Pancreas (tissue), 10 donors: ENCODE measurements at regions not wholly inside any gene's neighbourhood (a gene's known extent, or its start where the extent isn't known, plus 50 kb on each side); places are given as distances from the start of the nearest gene placed in this dataset.
"Not testable (repeated sequence)": the region's sequence is repeated elsewhere in the genome, so short reads cannot be mapped to it uniquely, and the experiment has no call there.

Source experiments
- ATAC-seq, 4 donors: fragments of 200-7000 bp; cut with Tn5 transposase; one replicate each; pipeline versions ENCODE4 v1.8.0 to v1.9.1; 2020; ENCODE audit warnings: mild to moderate bottlenecking in 4 of 4, moderate library complexity in 4 of 4
- DNase-seq, 6 donors: peaks; one replicate each; pipeline ENCODE4 v3.0.0-alpha.2; 2020
- FAIRE-seq: peaks from 2 replicates; lab custom pipeline; 2012; peaks lifted over from hg19 to GRCh38; lab: Jason Lieb, UNC
- H3K27ac ChIP-seq, 4 donors: fragments of 200-600 bp; sonication (generic); 1 replicate in 3 of 4; 2 replicates in 1 of 4; pipeline versions ENCODE4 v1.5.0 to v1.8.0; 2020
- H3K27me3 ChIP-seq, 4 donors: fragments of 200-600 bp; one replicate each; pipeline ENCODE4 v1.8.0; 2021
- H3K36me3 ChIP-seq, 3 donors: fragments of 200-600 bp; sonication (generic) in 1 of 3; one replicate each; pipeline versions ENCODE4 v1.5.0 to v1.8.0; 2020 to 2021
- H3K4me1 ChIP-seq, 3 donors: fragments of 200-600 bp; one replicate each; pipeline ENCODE4 v1.8.0; 2021
- H3K4me3 ChIP-seq, 4 donors: fragments of 200-600 bp; sonication (generic) in 2 of 4; one replicate each; pipeline versions ENCODE4 v1.5.0 to v1.8.0; 2020 to 2021
- H3K9me3 ChIP-seq, 4 donors: fragments of 200-600 bp; one replicate each; pipeline ENCODE4 v1.8.0; 2021
- WGBS, 2 donors: extraction: QIAGEN DNeasy Blood & Tissue Kit; methylation state at CpG; one replicate each; pipeline ENCODE4 v1.1.7; 2013; 5-methylcytosine and 5-hydroxymethylcytosine counted together
- intact Hi-C, 3 donors: fragments of 100-400 bp; cut with DNase I; formaldehyde crosslinking; loops; one replicate each; pipeline versions ENCODE4 v1.11.1 to v1.14.2; 2022
- TF ChIP-seq, protein P1 (sequence below), 4 donors: fragments of 200-600 bp; sonication (generic) in 3 of 4; IDR thresholded peaks; one replicate each; pipeline versions ENCODE4 v1.5.0 to v1.8.0; 2021; ENCODE audit warnings: antibody characterized with exemption in 4 of 4
- donor health status: healthy with polysubstance abuse.
- donor health status: DM: no; HTN: no; CAD: no; lungs with moderate emphysema.
- donor health status: DM: no; HTN: no; CAD: no.
- donor health status: control.
- donor health status: control.
- donor health status: Bipolar disorder and iron deficiency.
- donor health status: DM: yes; HTN: yes; CAD: no.
- donor health status: DM: no; HTN: no; CAD: no.
- donor health status: DM: no; HTN: no; CAD: no.
- donor health status: DM: yes; HTN: yes; CAD: no.

DNA sequence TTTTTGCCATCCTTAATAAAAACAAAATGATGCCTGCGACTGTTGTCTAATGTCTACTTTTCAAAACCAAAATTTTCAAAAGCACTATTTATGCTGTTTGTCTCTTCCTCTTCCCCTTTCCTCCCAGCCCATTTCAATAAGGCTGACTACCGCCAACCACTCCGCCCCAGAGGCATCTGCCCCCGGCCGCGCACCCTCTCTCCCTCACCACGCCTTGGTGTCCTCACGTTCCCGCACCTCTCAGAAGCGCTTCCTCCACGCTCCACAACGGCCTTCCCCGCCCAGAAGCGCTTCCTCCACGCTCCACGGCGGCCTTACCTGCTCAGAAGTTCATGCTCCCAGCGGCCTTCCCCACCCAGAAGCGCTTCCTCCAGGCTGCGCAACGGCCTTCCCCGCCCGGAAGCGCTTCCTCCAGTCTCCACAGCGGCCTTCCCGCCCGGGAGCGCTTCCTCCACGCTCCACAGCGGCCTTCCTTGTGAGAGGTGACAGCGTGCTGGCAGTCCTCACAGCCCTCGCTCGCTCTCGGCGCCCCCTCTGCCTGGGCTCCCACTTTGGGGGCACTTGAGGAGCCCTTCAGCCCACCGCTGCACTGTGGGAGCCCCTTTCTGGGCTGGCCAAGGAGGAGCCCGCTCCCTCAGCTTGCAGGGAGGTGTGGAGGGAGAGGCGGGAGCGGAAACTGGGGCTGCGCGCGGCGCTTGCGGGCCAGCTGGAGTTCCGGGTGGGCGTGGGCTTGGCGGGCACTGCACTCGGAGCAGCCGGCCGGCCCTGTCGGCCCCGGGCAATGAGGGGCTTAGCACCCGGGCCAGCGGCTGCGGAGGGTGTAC lies 490.4 kb upstream of the ZFP42 start:
- Histone ChIP-seq H3K27ac (no peak overlapping the region), H3K9me3 (no peaks in the 10 kb centered on the region), H3K4me3 (no peak overlapping the region), H3K4me1 (no peaks in the 10 kb centered on the region), H3K27me3 (no peaks in the 10 kb centered on the region), H3K36me3 (no peaks in the 10 kb centered on the region)
- no peak for ATAC-seq
- FAIRE-seq, result no peak
- peak in 1 of 6 donors; percentile 13 for DNase-seq
- WGBS, 2 donors, result 85% methylated on average over 51 to 55 of the region's 55 CpGs
- TF ChIP-seq, protein P1, sequence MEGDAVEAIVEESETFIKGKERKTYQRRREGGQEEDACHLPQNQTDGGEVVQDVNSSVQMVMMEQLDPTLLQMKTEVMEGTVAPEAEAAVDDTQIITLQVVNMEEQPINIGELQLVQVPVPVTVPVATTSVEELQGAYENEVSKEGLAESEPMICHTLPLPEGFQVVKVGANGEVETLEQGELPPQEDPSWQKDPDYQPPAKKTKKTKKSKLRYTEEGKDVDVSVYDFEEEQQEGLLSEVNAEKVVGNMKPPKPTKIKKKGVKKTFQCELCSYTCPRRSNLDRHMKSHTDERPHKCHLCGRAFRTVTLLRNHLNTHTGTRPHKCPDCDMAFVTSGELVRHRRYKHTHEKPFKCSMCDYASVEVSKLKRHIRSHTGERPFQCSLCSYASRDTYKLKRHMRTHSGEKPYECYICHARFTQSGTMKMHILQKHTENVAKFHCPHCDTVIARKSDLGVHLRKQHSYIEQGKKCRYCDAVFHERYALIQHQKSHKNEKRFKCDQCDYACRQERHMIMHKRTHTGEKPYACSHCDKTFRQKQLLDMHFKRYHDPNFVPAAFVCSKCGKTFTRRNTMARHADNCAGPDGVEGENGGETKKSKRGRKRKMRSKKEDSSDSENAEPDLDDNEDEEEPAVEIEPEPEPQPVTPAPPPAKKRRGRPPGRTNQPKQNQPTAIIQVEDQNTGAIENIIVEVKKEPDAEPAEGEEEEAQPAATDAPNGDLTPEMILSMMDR (IDR thresholded peaks at IDR 0.05), result no peak
- intact Hi-C loops, result no loop called here

DNA sequence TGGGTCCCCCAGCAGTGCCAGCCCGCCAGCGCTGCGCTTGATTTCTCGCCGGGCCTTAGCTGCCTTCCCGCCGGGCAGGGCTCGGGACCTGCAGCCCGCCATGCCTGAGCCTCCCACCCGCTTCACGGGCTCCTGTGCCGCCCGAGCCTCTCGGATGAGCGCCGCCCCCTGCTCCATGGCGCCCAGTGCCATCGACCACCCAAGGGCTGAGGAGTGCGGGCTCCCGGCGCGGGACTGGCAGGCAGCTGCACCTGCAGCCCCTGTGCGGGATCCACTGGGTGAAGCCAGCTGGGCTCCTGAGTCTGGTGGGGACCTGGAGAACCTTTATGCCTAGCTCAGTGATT lies 489.8 kb upstream of the ZFP42 start:
- H3K36me3 ChIP-seq, FAIRE-seq, H3K27ac ChIP-seq, ATAC-seq, H3K27me3 ChIP-seq, H3K4me1 ChIP-seq, H3K4me3 ChIP-seq, H3K9me3 ChIP-seq, intact Hi-C loops, DNase-seq: not testable (repeated sequence)
- WGBS, 2 donors, result 86 to 90% methylated on average over 15 to 23 of the region's 23 CpGs

DNA sequence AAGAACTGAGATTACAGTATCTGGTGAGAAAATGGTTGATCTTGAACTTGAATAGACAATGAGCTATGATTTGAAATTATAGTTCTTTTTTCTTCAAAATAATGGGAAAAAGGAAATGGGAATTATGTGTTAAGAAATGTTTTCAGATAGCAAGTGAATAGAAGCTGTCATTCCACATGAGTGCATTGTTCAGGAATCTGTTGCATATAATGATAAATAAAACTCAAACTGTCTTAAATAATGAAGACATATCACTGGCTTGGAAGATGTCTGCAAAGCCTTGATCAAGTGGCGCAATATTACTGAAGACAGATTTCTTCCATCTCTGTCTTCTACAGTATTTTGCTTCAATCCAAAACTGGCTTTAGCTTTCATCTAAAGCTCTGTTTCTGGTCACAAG lies 479.3 kb upstream of the ZFP42 start:
- WGBS, 2 donors, result 94 to 97% methylated on average over 1 of the region's 1 CpG
- FAIRE-seq (no peak), ATAC-seq (no peak), DNase-seq (no peak)
- no peak overlapping the region for H3K4me3 ChIP-seq
- TF ChIP-seq, protein P1 (IDR thresholded peaks at IDR 0.05), result no peak
- H3K9me3 ChIP-seq, result no peaks in the 10 kb centered on the region
- no peaks in the 10 kb centered on the region for H3K27me3 ChIP-seq
- intact Hi-C loops, result no loop called here
- H3K27ac ChIP-seq, result no peak overlapping the region
- no peaks in the 10 kb centered on the region for H3K36me3 ChIP-seq
- no peaks in the 10 kb centered on the region for H3K4me1 ChIP-seq

DNA sequence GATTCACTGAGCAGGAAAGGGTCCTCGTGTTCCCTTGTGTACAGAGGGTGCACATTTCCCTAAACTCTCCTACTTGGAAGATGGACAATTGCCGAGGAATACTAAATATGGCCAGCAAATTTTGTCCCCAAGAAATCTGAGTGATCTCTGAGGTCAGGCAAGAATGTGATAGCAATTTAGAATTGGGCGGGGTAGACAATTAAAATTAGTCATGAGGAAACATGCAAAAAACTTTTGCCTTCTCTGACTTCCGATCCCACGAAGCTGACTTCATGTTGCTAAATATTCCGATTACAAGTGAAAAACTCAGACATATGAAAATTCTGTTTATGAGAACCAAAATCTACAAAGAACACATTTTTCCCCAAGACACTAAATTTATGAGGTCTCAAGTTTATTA lies 453.9 kb upstream of the ZFP42 start:
- H3K36me3 ChIP-seq, result no peaks in the 10 kb centered on the region
- WGBS, 2 donors, result 77 to 86% methylated on average over 6 of the region's 6 CpGs
- H3K4me3 ChIP-seq, result no peak overlapping the region
- no peaks in the 10 kb centered on the region for H3K4me1 ChIP-seq
- FAIRE-seq (no peak), ATAC-seq (no peak), DNase-seq (no peak)
- intact Hi-C loops, result no loop called here
- H3K9me3 ChIP-seq, result no peaks in the 10 kb centered on the region
- H3K27me3 ChIP-seq, result no peaks in the 10 kb centered on the region
- H3K27ac ChIP-seq, result no peak overlapping the region
- TF ChIP-seq, protein P1 (IDR thresholded peaks at IDR 0.05), result no peak

DNA sequence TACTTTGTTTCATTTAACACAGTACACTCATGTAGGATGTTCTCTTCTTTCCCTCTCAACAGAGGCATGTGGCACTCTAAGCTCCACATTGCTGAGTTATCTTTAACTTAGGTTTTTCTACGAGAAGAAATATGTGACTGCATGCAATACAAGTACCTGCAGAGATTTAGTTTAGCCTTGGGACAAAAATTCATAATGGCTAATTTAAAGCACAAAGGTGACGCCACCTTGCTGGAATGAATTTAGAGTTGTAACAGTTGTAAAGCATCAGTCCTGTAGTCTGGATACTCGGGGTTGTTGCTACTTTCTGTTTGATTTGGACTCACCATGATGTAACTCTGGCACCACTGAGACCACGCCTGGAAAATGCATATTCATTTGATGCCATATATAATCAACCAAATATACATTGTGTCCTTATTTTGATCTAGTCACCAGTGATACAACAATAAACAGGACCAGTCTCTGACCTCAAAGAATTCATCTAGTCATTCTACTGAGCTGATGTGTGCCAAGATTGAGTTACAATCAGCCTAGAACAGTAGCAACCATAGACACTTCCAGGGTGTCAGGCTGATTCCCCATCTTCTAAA lies 451.0 kb upstream of the ZFP42 start:
- Histone ChIP-seq H3K27ac (no peak overlapping the region), H3K9me3 (no peaks in the 10 kb centered on the region), H3K36me3 (no peaks in the 10 kb centered on the region), H3K27me3 (no peaks in the 10 kb centered on the region), H3K4me3 (no peak overlapping the region), H3K4me1 (no peaks in the 10 kb centered on the region)
- intact Hi-C loops, result no loop called here
- FAIRE-seq (no peak), DNase-seq (no peak), ATAC-seq (no peak)
- 57 to 64% methylated on average over 4 of the region's 4 CpGs for WGBS, 2 donors
- TF ChIP-seq, protein P1 (IDR thresholded peaks at IDR 0.05), result no peak
